H1 (cell line): ENCODE measurements at regions not wholly inside any gene's neighbourhood (a gene's known extent, or its start where the extent isn't known, plus 50 kb on each side); places are given as distances from the start of the nearest gene placed in this dataset.

Source experiments
- CTCF ChIA-PET: fragments of 300-600 bp; sonication (Branson Sonifier 250); formaldehyde crosslinking; loops from one replicate; lab custom pipeline; 2021; ENCODE audit not compliant: partially characterized antibody; lab: Charles Lee
- POLR2A ChIA-PET: fragments of 300-600 bp; sonication (Branson Sonifier 250); formaldehyde crosslinking; loops from one replicate; lab custom pipeline; 2021; ENCODE audit warnings: inconsistent platforms; ENCODE audit not compliant: partially characterized antibody; lab: Charles Lee
- DNase-seq, 2 experiments: peaks; one replicate each; pipeline versions ENCODE4 v3.0.0 to v3.0.0-alpha.2; 2010 to 2022; ENCODE audit warnings: low spot score in 2 of 2, low read depth in 1 of 2, mixed read lengths in 1 of 2
- FAIRE-seq: peaks from 2 replicates; lab custom pipeline; 2011; peaks lifted over from hg19 to GRCh38; lab: Jason Lieb, UNC
- H2AFZ ChIP-seq: 2 replicates; pipeline ENCODE4 v1.8.1; 2012; ENCODE audit warnings: low read length, inconsistent platforms
- H2AK5ac ChIP-seq: 2 replicates; pipeline ENCODE4 v1.6.1; 2013; ENCODE audit warnings: low read depth, low read length
- H2BK120ac ChIP-seq: replicated peaks from 2 replicates; pipeline ENCODE3; 2013; ENCODE audit warnings: low read depth, low read length, inconsistent platforms
- H2BK12ac ChIP-seq: 2 replicates; pipeline ENCODE4 v1.6.1; 2013; ENCODE audit warnings: low read depth, low read length
- H2BK15ac ChIP-seq: 2 replicates; pipeline ENCODE4 v1.6.1; 2013; ENCODE audit warnings: low read length
- H2BK20ac ChIP-seq: 2 replicates; pipeline ENCODE4 v1.6.1; 2013; ENCODE audit warnings: low read length
- H2BK5ac ChIP-seq: 2 replicates; pipeline ENCODE4 v1.6.1; 2013; ENCODE audit warnings: low read depth, low read length
- H3K14ac ChIP-seq: 2 replicates; pipeline ENCODE4 v1.6.1; 2013; ENCODE audit warnings: inconsistent platforms; ENCODE audit not compliant: insufficient read length
- H3K18ac ChIP-seq: 2 replicates; pipeline ENCODE4 v1.6.1; 2013; ENCODE audit warnings: low read length; ENCODE audit errors: extremely low read depth
- H3K23ac ChIP-seq: 2 replicates; pipeline ENCODE4 v1.6.1; 2013; ENCODE audit warnings: inconsistent platforms; ENCODE audit not compliant: insufficient read length
- H3K23me2 ChIP-seq: 2 replicates; pipeline ENCODE4 v1.6.1; 2013; ENCODE audit warnings: low read depth, low read length
- H3K27ac ChIP-seq: 2 replicates; pipeline ENCODE4 v1.6.1; 2011; ENCODE audit warnings: low read depth, low read length, inconsistent platforms
- H3K27me3 ChIP-seq, 4 experiments: replicated peaks in 1 of 4; 1 replicate in 1 of 4; 2 replicates in 3 of 4; pipeline versions ENCODE4 v1.6.1 to v1.8.1; 2011 to 2013; ENCODE audit warnings: low read length in 3 of 4, mild to moderate bottlenecking in 3 of 4, inconsistent platforms in 2 of 4, mixed read lengths in 2 of 4, moderate library complexity in 1 of 4; ENCODE audit not compliant: control insufficient read depth in 3 of 4, insufficient read depth in 3 of 4; ENCODE audit errors: extremely low read depth in 1 of 4
- H3K36me3 ChIP-seq, 4 experiments: 2 replicates each; pipeline versions ENCODE4 v1.6.1 to v1.8.1; 2011 to 2013; ENCODE audit warnings: mild to moderate bottlenecking in 4 of 4, low read length in 3 of 4, moderate library complexity in 2 of 4, control low read depth in 1 of 4, inconsistent platforms in 1 of 4; ENCODE audit not compliant: insufficient read depth in 4 of 4, control insufficient read depth in 2 of 4
- H3K4ac ChIP-seq: replicated peaks from 2 replicates; pipeline ENCODE3; 2013; ENCODE audit warnings: low read length, low read depth, mixed read lengths, inconsistent platforms; ENCODE audit not compliant: insufficient read length
- H3K4me1 ChIP-seq, 4 experiments: replicated peaks in 1 of 4; 1 replicate in 1 of 4; 2 replicates in 3 of 4; pipeline versions ENCODE4 v1.6.1 to v1.8.1; 2011 to 2013; ENCODE audit warnings: low read length in 3 of 4, inconsistent platforms in 2 of 4, mixed read lengths in 1 of 4; ENCODE audit not compliant: insufficient read depth in 4 of 4, control insufficient read depth in 3 of 4
- H3K4me2 ChIP-seq, 2 experiments: 2 replicates each; pipeline versions ENCODE4 v1.6.1 to v1.8.1; 2011 to 2013; ENCODE audit warnings: low read depth in 2 of 2, low read length in 2 of 2, control low read depth in 1 of 2, inconsistent platforms in 1 of 2, mild to moderate bottlenecking in 1 of 2; ENCODE audit not compliant: insufficient read depth in 1 of 2
- H3K4me3 ChIP-seq, 4 experiments: fragments of 200-600, 300-600 bp in 1 of 4; sonication (generic), shearing (Covaris generic), sonication (Bioruptor Twin) in 1 of 4; 2 replicates each; pipeline versions ENCODE4 v1.5.1 to v1.8.1; 2011 to 2016; ENCODE audit warnings: low read length in 4 of 4, low read depth in 3 of 4, control low read depth in 2 of 4, inconsistent platforms in 2 of 4, mild to moderate bottlenecking in 2 of 4, mixed read lengths in 1 of 4, moderate library complexity in 1 of 4; ENCODE audit not compliant: insufficient read depth in 2 of 4; ENCODE audit errors: extremely low read depth in 1 of 4
- H3K56ac ChIP-seq: replicated peaks from 2 replicates; pipeline ENCODE3; 2013; ENCODE audit warnings: low read depth, mild to moderate bottlenecking, mixed read lengths, low read length, inconsistent platforms; ENCODE audit not compliant: insufficient read length
- H3K79me1 ChIP-seq: 2 replicates; pipeline ENCODE4 v1.6.1; 2013; ENCODE audit warnings: low read depth, low read length, control low read depth
- H3K79me2 ChIP-seq, 2 experiments: 2 replicates each; pipeline versions ENCODE4 v1.6.1 to v1.8.1; 2012 to 2013; ENCODE audit warnings: low read length in 2 of 2, mild to moderate bottlenecking in 2 of 2, inconsistent platforms in 1 of 2; ENCODE audit not compliant: insufficient read depth in 2 of 2, control insufficient read depth in 1 of 2
- H3K9ac ChIP-seq, 4 experiments: replicated peaks in 1 of 4; 1 replicate in 1 of 4; 2 replicates in 3 of 4; pipeline versions ENCODE4 v1.6.1 to v1.8.1; 2011 to 2013; ENCODE audit warnings: low read depth in 3 of 4, low read length in 3 of 4, control low read depth in 2 of 4, mild to moderate bottlenecking in 2 of 4, moderate library complexity in 2 of 4, inconsistent platforms in 1 of 4; ENCODE audit errors: extremely low read depth in 1 of 4
- H3K9me3 ChIP-seq, 2 experiments: 2 replicates each; pipeline versions ENCODE4 v1.6.1 to v1.8.1; 2012 to 2013; ENCODE audit warnings: mild to moderate bottlenecking in 2 of 2, moderate library complexity in 2 of 2, control low read depth in 1 of 2, inconsistent platforms in 1 of 2, low read depth in 1 of 2, low read length in 1 of 2, mixed read lengths in 1 of 2; ENCODE audit not compliant: insufficient read depth in 2 of 2
- H4K20me1 ChIP-seq, 2 experiments: replicated peaks in 1 of 2; 2 replicates each; pipeline versions ENCODE3 to v1.8.1; 2011 to 2013; ENCODE audit warnings: inconsistent platforms in 2 of 2, low read length in 2 of 2, mild to moderate bottlenecking in 1 of 2; ENCODE audit not compliant: insufficient read depth in 2 of 2, control insufficient read depth in 1 of 2
- H4K5ac ChIP-seq: 2 replicates; pipeline ENCODE4 v1.6.1; 2013; ENCODE audit warnings: low read length, low read depth, mixed read lengths, inconsistent platforms; ENCODE audit not compliant: insufficient read length
- H4K8ac ChIP-seq: 2 replicates; pipeline ENCODE4 v1.8.0; 2013; ENCODE audit warnings: mild to moderate bottlenecking, moderate library complexity, low read length, inconsistent platforms; ENCODE audit not compliant: insufficient read depth; ENCODE audit errors: extremely low read depth
- H4K91ac ChIP-seq: replicated peaks from 2 replicates; pipeline ENCODE3; 2013; ENCODE audit warnings: low read length, mixed read lengths, inconsistent platforms; ENCODE audit not compliant: insufficient read length
- CTCF ChIP-seq, 3 experiments: IDR thresholded peaks; 1 replicate in 2 of 3; 2 replicates in 1 of 3; pipeline versions ENCODE4 v1.5.1 to v1.6.1; 2011; ENCODE audit warnings: low read length in 3 of 3, mild to moderate bottlenecking in 3 of 3, inconsistent platforms in 2 of 3, low read depth in 1 of 3, moderate library complexity in 1 of 3; ENCODE audit not compliant: insufficient read depth in 1 of 3; ENCODE audit errors: control extremely low read depth in 1 of 3
- SIN3A ChIP-seq, 2 experiments: IDR thresholded peaks in 1 of 2; conservative IDR thresholded peaks in 1 of 2; 2 replicates each; pipeline ENCODE4 v1.6.1; 2011 to 2012; ENCODE audit warnings: low read length in 2 of 2, improper control_type of control experiment in 1 of 2, low read depth in 1 of 2, mild to moderate bottlenecking in 1 of 2

- Histone ChIP-seq H3K56ac (no peak overlapping the region), H4K8ac (no peak overlapping the region), H2BK120ac (no peak overlapping the region), H2BK20ac (no peak overlapping the region), H3K4me2 (no peak overlapping the region), H3K4me3 (no peak overlapping the region), H3K36me3 (no peaks in the 10 kb centered on the region), H4K20me1 (no peaks in the 10 kb centered on the region), H2BK5ac (no peak overlapping the region), H3K79me2 (no peaks in the 10 kb centered on the region), H2BK12ac (no peak overlapping the region), H4K91ac (no peak overlapping the region), H3K4me1 (no peaks in the 10 kb centered on the region), H2AFZ (no peak overlapping the region), H3K18ac (no peak overlapping the region), H4K5ac (no peak overlapping the region), H2AK5ac (no peak overlapping the region), H3K23ac (no peak overlapping the region), H3K23me2 (no peaks in the 10 kb centered on the region), H2BK15ac (no peak overlapping the region), H3K9me3 (peaks cover 2 to 3% of the 10 kb centered on the region in 2 experiments; a peak in 2 of 4 replicates), H3K4ac (no peak overlapping the region), H3K79me1 (no peaks in the 10 kb centered on the region), H3K9ac (no peak overlapping the region), H3K27me3 (no peaks in the 10 kb centered on the region), H3K27ac (no peak overlapping the region), H3K14ac (no peak overlapping the region)
- TF ChIP-seq CTCF (IDR thresholded peaks at IDR 0.05; ENCODE audit: control extremely low read depth in 1 of 3, insufficient read depth in 1 of 3, low read depth in 1 of 3, low read length in 3 of 3) (no peak), SIN3A (conservative IDR thresholded peaks at IDR 0.05 in 1 of 2, IDR thresholded peaks at IDR 0.05 in 1 of 2; ENCODE audit: low read depth in 1 of 2, low read length in 2 of 2) (no peak)
- FAIRE-seq (no peak), DNase-seq (no peak)
- ChIA-PET CTCF (no interaction called here), POLR2A (no interaction called here)
Observed at GRCh38 chr4:27881705-27882104, 1021.1 kb downstream of the STIM2 start.
